Testis (tissue), 2 donors: ENCODE measurements at regions not wholly inside any gene's neighbourhood (a gene's known extent, or its start where the extent isn't known, plus 50 kb on each side); places are given as distances from the start of the nearest gene placed in this dataset.

Source experiments
- DNase-seq: peaks from one replicate; pipeline ENCODE4 v3.0.0-alpha.2; 2019
- H3K27ac ChIP-seq, 2 donors: fragments of 200-600 bp; sonication (generic); one replicate each; pipeline ENCODE4 v1.5.1; 2019
- H3K27me3 ChIP-seq: fragments of 200-600 bp; sonication (generic); one replicate; pipeline ENCODE4 v1.5.1; 2019
- H3K36me3 ChIP-seq: fragments of 200-600 bp; sonication (generic); one replicate; pipeline ENCODE4 v1.5.1; 2017; ENCODE audit warnings: low read depth; ENCODE audit errors: missing control alignments
- H3K4me1 ChIP-seq: fragments of 200-600 bp; sonication (generic); one replicate; pipeline ENCODE4 v1.5.1; 2019
- H3K4me3 ChIP-seq, 2 donors: fragments of 200-600 bp; sonication (generic); one replicate each; pipeline ENCODE4 v1.5.1; 2017 to 2019
- H3K9me3 ChIP-seq: fragments of 200-600 bp; sonication (generic); one replicate; pipeline ENCODE4 v1.5.1; 2017
- CTCF ChIP-seq, 3 experiments: fragments of 450-650 bp in 2 of 3; fragments of 200-600 bp in 1 of 3; sonication (generic) in 1 of 3; IDR thresholded peaks; one replicate each; pipeline ENCODE4 v1.5.1; 2016 to 2019; ENCODE audit warnings: antibody characterized with exemption in 3 of 3, mild to moderate bottlenecking in 2 of 3, moderate library complexity in 1 of 3
- POLR2A ChIP-seq: fragments of 450-650 bp; IDR thresholded peaks from one replicate; pipeline ENCODE4 v1.6.1; 2017; ENCODE audit warnings: antibody characterized with exemption, mild to moderate bottlenecking, moderate library complexity
- WGBS, 2 donors: methylation state at CpG; one replicate each; pipeline ENCODE4 v1.1.5; 2018; 5-methylcytosine and 5-hydroxymethylcytosine counted together
- intact Hi-C: fragments of 100-400 bp; cut with DNase I; formaldehyde crosslinking; loops from one replicate; pipeline ENCODE4 v1.15.1; 2023; ENCODE audit warnings: low total_unique reads

GRCh38 chr10:16187161-16187560 lies 249.6 kb upstream of the PTER start:
- Histone ChIP-seq H3K36me3 (no peaks in the 10 kb centered on the region), H3K27ac (no peak overlapping the region), H3K27me3 (no peaks in the 10 kb centered on the region), H3K4me3 (no peak overlapping the region), H3K4me1 (peaks cover 3% of the 10 kb centered on the region), H3K9me3 (no peaks in the 10 kb centered on the region)
- WGBS, 2 donors = 91 to 95% methylated on average over 2 of the region's 2 CpGs
- intact Hi-C loops = no loop called here
- DNase-seq = no peak
- TF ChIP-seq POLR2A (no peak), CTCF (IDR thresholded peaks at IDR 0.05) (no peak)

GRCh38 chr10:16192337-16192736 lies 244.5 kb upstream of the PTER start:
- Histone ChIP-seq H3K27ac (no peak overlapping the region), H3K36me3 (no peaks in the 10 kb centered on the region), H3K4me1 (no peaks in the 10 kb centered on the region), H3K4me3 (no peak overlapping the region), H3K27me3 (no peaks in the 10 kb centered on the region), H3K9me3 (no peaks in the 10 kb centered on the region)
- WGBS, 2 donors = 73 to 81% methylated on average over 5 of the region's 5 CpGs
- TF ChIP-seq CTCF (IDR thresholded peaks at IDR 0.05) (no peak), POLR2A (no peak)
- no peak for DNase-seq
- intact Hi-C loops = no loop called here

- WGBS, 2 donors = 93 to 95% methylated on average over 3 of the region's 3 CpGs
- DNase-seq = no peak
- no peaks in the 10 kb centered on the region for H3K27me3 ChIP-seq
Measured at GRCh38 chr10:16193241-16193640, 243.6 kb upstream of the PTER start.

GRCh38 chr10:16195178-16195769 lies 241.5 kb upstream of the PTER start:
- 82% methylated on average over 1 of the region's 1 CpG for WGBS, 2 donors
- no peak overlapping the region for H3K4me3 ChIP-seq
- no peaks in the 10 kb centered on the region for H3K9me3 ChIP-seq
- H3K36me3 ChIP-seq = no peaks in the 10 kb centered on the region
- no peaks in the 10 kb centered on the region for H3K27me3 ChIP-seq
- no peak overlapping the region for H3K27ac ChIP-seq
- DNase-seq = no peak
- intact Hi-C loops = no loop called here
- H3K4me1 ChIP-seq = no peaks in the 10 kb centered on the region
- no peak for TF ChIP-seq CTCF (IDR thresholded peaks at IDR 0.05)

More at GRCh38 chr10:16193241-16193640, 243.6 kb upstream of the PTER start:
- intact Hi-C loops = no loop called here
- no peaks in the 10 kb centered on the region for H3K36me3 ChIP-seq
- H3K4me1 ChIP-seq = no peaks in the 10 kb centered on the region
- TF ChIP-seq CTCF (IDR thresholded peaks at IDR 0.05) (no peak), POLR2A (no peak)
- no peaks in the 10 kb centered on the region for H3K9me3 ChIP-seq
- no peak overlapping the region for H3K4me3 ChIP-seq
- H3K27ac ChIP-seq = no peak overlapping the region

GRCh38 chr10:16195894-16196293 lies 240.9 kb upstream of the PTER start:
- no peak for DNase-seq
- H3K4me1 ChIP-seq = no peaks in the 10 kb centered on the region
- TF ChIP-seq CTCF (IDR thresholded peaks at IDR 0.05) (no peak), POLR2A (no peak)
- no peak overlapping the region for H3K27ac ChIP-seq
- no peak overlapping the region for H3K4me3 ChIP-seq
- no peaks in the 10 kb centered on the region for H3K27me3 ChIP-seq
- 57 to 62% methylated on average over 2 of the region's 2 CpGs for WGBS, 2 donors
- no peaks in the 10 kb centered on the region for H3K9me3 ChIP-seq
- intact Hi-C loops = no loop called here
- H3K36me3 ChIP-seq = no peaks in the 10 kb centered on the region
